ENCODE measurements at regions not wholly inside any gene's neighbourhood (a gene's known extent, or its start where the extent isn't known, plus 50 kb on each side); places are given as distances from the start of the nearest gene placed in this dataset.

DNA sequence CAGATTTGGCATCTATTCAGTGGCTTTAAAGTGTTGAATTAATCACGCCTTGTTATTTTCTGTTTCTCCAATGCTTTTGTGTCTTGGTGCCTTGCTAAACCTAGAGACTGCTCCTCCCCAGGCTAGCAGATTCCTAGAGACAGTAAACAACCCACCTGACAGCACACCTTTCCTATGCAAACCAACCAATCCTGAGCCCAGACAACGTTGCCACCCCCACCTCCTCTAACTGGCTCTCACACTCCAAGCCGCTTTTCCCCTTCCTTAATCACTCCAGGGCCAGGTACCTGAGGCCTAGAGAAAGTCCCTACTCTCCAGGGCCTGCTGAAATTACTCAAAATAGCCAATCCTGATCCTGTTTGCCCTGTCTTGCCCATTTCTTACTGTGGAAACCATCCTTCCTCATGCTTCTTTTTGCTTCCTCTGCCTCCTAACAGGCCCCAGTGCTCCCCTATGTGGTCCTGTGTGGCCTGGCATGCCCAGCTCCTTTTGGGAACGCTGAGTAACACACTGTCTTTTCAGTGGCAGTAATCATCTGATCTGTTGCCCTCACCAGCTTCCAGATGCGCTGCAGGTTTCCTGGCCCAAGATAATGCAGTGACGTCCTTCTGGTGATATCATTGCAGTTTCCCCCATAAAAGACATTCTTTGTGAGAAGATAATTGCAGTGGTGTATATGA is 53.4 kb downstream of the GAS1 start:
- DNase-seq = peak in 1 of 56 donors; percentile 4

GRCh38 chr9:86892576-86892975 is 54.7 kb downstream of the GAS1 start:
- no peak for DNase-seq

DNA sequence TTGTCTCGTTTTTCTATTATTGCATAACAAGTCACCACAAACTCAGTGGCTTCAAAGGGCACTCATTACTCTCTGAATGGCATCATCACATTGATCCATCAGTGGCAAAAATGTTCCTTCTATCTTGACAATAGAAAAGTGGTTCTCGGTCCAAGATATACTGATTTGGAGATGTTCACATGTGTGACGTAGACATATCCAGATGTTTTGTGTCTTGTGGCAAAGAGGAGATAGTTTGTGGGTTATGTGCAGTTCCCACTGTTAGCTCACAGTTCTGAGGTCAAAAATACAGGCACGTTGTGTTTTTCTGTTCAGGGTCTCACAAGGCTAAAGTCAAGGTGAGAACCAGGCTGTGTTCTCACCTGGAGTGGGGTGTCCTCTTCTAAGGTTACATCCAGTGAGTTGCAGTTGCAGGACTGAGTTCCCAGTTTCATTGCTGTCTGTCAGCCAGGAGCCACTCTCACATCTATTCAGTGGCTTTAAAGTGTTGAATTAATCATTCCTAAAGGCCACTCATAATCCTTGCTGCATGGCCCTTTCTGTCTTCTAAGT is 55.3 kb downstream of the GAS1 start:
- DNase-seq = no peak

- no peak for DNase-seq
Measured at GRCh38 chr9:86891091-86891490, 56.2 kb downstream of the GAS1 start.

DNA sequence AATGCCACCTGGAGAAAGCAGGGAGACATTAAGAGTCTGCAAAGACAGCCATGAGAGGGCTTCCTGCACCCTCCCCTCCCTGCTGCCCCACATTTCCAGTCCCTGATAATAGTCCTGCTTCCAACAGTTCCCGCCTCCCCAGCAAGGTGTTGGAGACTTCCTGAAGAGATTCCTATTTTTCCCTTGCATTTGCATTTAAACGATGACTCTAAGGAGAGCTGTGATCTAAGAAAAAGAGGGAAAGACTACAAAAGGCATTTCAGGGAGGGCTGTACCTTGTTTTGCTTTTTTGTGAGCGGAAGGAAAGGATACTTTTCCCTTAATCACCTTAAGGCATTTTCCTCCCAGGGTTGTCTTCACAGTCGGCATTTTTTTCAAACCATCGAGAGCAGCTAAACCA is 62.1 kb downstream of the GAS1 start:
- DNase-seq = no peak

DNA sequence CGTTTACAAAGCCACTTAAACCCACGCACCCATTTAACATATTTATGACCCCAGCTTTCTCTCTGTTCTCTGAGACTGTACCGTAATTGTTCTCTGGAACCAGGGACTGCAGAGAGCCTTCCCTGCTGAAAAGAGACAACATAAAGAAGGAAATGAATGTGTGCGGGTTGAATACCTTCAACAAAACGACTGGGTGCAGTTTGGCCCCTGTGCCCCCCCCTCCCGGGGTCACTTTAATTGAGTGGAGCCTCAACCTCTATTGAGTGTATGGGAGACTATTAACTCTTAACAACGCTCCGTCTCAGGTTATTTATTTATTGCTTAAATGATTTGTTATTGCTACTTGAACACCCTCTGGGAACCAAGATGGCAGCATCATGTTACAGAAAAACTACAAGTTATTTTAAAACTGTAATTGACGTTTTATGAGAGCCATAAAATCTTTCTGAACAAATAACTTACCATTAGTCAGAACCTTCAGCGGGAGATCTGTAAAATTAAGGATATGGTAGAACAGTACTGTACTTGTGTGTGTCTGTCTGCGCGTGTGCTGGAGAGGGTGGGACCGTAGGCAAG is 70.6 kb downstream of the GAS1 start:
- no peak for DNase-seq

DNA sequence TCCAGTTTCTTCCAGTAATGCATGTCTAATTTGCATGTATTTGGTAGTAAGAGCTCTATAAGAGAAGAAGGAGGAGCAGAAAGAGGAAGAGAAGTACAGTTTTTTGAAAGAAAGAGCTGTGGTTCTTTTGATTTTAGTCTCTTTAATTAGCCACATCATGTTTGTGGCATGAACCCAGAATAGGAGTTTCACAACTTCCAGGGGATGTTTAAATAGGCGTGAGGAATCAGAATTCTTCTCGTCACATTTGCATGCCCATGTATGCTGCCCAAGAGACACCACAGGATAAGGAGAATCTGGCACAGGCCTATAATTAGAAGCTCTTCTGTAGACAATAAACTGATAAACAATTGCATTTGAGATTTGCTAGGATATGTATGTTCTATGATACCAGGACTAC is 78.7 kb downstream of the GAS1 start:
- DNase-seq = no peak

DNA sequence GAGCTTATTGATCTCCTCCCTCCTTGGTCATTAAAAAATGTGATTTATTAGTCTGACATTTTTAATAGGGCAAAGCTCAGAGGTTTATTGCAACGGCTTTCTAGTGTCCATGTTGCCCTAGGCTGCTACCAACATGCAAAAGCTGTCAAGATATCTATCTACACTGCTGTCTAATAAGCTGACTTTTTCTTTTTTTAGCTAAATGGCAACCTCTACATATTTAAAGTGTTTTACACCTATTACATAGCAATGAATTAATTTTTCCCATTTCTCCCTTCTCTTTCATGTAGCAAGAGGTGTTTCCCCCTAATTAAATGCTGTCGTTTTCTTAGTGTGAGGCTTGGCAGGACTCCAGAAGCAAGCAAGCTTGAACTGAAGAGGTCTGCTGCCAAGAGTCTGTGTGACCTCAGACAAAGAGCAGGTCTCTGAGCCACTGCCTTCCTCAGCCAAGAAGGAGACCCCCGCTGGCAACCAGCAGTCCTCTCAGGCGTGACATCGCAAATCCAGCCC is 79.4 kb downstream of the GAS1 start:
- DNase-seq = peak in 5 of 56 donors; percentile 2 to 34 (median 3)

DNA sequence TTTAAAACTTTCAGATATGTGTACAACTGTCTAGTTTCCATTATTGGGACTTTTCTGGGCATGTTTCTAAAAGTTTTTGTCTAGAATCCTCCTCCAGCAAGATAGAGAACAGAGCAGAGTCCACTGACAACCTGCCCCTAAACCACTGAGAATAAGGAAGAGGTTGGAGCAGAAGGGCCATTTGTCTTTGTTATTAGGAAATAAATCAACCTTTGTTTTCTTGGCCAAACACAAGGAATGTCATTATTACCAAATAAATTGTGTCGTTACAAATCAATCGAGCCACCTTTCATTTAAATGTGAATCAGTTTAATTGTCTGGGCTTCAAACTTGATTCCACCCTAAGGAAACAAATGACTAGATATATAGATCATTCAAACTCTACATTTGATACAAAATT is 81.4 kb downstream of the GAS1 start:
- no peak for DNase-seq

DNA sequence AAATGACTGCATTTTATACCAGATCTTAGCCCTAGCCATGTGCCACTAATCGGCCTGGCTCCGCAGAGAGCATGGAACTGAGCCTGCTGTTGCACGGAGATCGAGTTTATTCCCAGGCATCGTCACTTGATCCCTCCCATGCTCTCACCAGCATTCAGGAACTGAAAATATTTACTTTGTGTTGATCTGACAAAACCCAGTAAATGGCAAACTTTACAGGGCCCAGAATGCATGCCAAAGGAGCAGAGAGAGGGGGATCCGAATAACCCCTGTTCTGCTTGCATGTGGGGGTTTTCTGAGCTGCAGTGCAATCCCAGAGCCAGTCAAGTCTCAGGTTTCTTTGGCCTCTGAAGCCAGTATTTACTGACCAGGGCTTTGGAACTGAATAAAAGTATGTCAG is 87.3 kb downstream of the GAS1 start:
- DNase-seq = no peak

- DNase-seq = no peak
Measured at GRCh38 chr9:86859056-86859455, 88.2 kb downstream of the GAS1 start.

GRCh38 chr9:86858009-86858408 is 89.3 kb downstream of the GAS1 start:
- DNase-seq = no peak

GRCh38 chr9:86856259-86856658 is 91.0 kb downstream of the GAS1 start:
- DNase-seq = no peak

DNA sequence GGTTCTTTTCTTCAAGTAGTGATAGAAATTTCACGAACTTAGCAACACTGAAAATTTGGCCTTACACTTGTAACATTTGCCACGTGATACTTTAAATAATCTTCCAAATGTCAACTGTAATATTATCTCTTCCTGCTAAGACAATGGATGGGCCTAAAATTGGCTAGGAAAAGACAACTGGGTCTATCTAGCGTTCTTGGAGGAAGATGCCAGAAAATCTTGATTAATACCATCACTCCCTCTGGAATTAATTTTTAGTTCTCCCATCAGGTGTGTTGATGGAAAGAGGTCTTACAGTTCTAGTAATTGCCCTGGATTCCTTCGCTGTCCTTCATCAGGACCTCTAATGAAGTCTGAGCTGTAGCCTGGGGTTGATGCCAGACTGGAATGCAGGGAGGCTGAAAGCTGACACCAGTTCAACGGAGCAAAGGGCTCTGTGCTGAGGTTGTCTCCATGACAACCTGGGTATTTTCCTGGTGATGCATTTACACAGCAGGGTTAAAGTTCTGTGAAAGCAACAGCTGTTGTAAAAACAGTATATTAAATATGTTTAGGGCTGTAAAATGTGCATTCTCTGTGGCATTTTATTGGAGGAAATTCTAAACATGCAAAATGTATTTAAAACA is 92.3 kb downstream of the GAS1 start:
- no peak for DNase-seq

DNA sequence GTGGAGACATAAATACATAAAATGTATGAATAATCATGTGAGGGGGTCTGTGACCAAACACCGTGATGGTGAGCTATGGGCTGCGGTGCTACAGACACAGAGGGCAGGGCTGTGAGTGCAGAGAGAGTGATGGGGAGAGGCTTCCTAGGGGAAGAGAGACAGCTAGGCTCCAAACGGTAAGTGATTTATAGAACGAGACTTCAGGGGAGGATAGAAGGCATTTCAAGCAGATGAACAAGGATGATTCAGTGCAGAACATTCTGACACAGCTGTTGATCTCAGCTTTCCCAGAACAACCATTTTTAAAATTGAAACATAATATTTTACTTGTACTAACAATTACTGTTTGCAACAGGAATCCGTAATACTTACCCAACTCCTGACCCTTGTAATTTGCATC is 100.7 kb downstream of the GAS1 start:
- no peak for DNase-seq

- DNase-seq = peak in 1 of 56 donors; percentile 1
Measured at GRCh38 chr9:86843206-86843605, 104.1 kb downstream of the GAS1 start.

GRCh38 chr9:86842573-86842972 is 104.7 kb downstream of the GAS1 start:
- no peak for DNase-seq

DNA sequence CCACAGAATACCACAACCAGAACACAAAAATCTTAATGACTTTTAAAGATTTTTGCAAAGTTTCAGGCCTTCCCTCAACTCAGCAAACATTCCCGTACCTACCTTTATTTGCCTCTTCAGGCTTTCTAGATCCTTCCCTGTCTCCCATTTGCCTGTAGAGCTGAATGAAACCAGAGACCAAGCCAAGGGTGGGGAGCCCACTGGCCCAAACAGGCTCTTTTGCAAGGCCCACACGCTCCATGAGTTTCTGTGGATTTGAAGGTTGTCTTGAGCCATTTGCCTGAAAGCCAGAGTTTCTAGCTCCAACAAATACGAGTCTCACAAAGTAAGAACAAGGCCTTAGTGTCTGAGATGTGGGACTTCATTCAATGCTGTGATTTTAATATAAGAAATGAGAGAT is 107.8 kb downstream of the GAS1 start:
- DNase-seq = no peak

DNA sequence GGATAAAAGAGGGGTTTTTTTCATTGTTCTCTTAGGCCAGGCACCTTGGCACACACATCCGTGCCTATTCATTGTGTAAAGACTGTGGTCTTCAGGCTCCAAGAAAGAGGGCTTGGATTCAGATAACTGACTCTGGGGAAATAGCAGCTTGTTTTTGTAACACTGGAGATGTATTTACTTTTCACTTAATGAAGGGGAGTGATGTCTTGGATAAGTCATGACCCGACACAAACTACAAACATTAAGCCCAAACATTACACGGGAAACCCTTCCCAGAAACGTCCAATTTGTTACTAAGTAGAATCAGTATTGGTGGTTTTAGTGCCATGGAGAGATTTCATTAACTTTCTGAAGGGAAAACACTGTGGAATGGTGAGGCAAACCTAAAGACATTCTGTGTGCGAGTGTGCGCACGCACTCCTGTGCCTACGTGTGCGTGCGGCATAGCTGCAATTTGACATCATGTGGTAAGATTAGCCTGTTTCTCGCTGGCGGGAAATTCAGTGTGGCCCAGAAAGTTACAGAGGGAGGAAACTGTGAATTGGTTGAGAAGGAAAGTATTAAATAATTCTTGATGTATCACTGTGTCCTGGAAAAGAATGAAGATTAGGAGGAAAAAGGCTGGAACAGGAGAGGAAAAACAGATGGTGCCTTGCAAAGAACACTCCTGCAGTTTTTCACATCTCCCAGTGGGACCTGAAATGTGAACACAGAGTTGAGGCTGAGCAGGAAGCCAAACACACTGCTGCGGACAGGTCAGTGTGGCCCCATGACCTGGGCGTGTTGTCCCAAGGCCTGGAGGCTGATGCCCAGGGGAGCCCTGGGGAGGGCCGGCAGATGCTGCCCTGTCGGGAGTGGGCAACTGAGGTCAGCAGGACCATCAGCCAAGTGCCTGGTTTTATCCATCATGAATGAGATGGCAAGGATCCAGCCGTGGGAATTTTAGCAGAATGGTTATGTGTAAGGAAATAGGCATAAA is 108.5 kb downstream of the GAS1 start:
- no peak for DNase-seq

- no peak for DNase-seq
Measured at GRCh38 chr9:86837345-86837744, 110.0 kb downstream of the GAS1 start.

- no peak for DNase-seq
Measured at GRCh38 chr9:86836797-86837196, 110.5 kb downstream of the GAS1 start.

Data from amygdala (tissue), 56 donors.